Frontal cortex (tissue), 3 donors: ENCODE measurements at regions not wholly inside any gene's neighbourhood (a gene's known extent, or its start where the extent isn't known, plus 50 kb on each side); places are given as distances from the start of the nearest gene placed in this dataset.
A peak's percentile ranks its signal among the peaks of the same experiment; 100 is the strongest.

Experiments
- DNase-seq, 2 donors: peaks; one replicate each; pipeline ENCODE4 v3.0.0; 2012; ENCODE audit warnings: low spot score in 2 of 2
- FAIRE-seq: peaks from 2 replicates; lab custom pipeline; 2012; peaks lifted over from hg19 to GRCh38; lab: Jason Lieb, UNC
- donor health status: control.
- donor health status: control.
- donor health status: control.

DNA sequence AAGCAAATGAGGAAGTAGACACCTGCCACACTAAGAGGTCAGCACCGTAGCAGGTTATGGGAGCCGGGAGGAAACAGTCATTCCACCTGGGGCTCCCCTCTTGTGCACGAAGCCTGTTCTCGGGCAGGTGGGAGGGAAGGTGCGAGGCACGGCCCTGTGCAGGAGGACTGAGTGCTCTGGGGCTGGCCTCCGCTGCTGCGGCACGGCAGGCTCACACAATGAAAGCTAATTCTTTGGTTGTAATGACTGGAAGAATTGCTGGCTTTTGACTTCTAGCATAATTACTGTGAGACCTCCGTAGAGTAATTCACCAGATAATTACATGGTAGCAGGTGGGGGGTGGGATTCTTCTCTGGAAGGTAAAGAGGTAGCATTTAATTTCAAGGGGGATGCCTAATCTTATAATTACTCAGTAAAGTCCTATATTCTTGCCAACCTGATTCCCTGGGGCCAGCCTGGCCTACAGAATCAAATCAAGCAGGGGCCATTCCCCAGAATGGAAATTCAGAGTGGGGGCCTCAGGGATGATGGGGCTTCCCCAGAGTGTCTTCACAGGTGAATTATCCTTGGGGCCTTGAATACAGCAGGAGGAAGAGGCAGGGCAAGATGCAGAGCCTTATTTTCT lies 129.1 kb downstream of the TPRA1 start:
- FAIRE-seq (no peak), DNase-seq (no peak)

- DNase-seq (no peak), FAIRE-seq (no peak)
Observed at GRCh38 chr3:127459891-127460290, 130.6 kb downstream of the TPRA1 start.

- DNase-seq (no peak), FAIRE-seq (no peak)
Observed at GRCh38 chr3:127458696-127459604, 131.6 kb downstream of the TPRA1 start.

DNA sequence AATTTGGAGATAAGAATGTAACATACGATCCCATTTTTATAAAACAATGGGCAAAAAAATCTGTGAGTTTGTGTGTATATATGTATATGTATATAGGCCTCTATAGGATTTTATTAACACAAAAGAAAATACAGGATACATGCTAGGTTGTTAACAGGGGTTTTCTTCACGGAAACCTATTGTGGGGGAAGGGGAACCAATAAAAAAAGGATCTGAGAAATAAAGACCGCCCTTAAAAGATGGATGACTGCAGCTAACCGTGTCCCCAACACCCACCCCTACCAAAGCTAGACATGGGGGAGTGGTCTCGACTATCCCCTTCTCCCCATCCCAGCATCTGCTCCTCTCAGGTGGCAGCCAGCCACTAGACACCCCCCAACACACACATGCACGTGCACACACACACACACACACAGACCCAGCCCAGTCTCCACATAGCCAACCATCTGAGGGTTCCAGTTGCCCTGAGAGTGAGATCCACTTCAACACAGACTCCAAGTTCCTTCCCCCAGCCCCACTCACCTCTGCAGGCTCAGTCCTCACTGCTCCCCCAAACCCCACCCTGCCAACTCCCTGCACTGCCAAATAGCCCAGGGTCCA lies 132.9 kb downstream of the TPRA1 start:
- DNase-seq, result no peak
- FAIRE-seq, result no peak

- DNase-seq (peak in 1 of 2 donors; percentile 43), FAIRE-seq (no peak)
Observed at GRCh38 chr3:127457094-127457475, 133.4 kb downstream of the TPRA1 start.

DNA sequence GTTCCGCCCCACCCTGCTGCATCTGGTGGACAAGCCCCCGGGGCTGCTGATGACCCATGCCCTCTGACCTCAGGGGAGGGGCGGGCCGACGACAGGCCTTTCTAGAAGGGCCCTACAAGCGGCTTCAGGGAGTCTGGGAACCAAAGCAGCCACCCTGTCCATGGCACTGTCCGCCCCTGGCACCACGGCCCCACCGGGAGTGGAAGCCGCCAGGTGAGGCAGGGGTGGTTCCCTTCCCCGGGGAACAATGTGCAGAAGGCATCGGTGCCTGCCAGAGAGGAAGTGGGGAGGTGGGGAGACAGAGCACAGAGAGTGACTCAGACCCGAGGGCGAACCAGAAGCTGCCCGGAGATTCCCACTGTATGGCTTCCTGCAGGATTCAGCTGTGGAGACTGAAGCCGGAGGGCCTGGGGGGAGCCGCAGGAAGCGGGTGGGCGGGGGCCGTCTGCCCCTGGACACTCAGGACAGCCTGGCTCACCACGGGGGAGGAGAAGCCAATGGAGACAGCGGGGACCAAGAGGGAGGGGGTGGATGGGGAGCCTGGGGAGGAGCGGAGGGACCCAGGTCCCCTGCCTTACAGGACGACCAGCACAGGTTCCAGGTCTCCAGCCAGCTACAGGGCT lies 134.0 kb downstream of the TPRA1 start:
- FAIRE-seq, result no peak
- no peak for DNase-seq

GRCh38 chr3:127455541-127456450 lies 134.7 kb downstream of the TPRA1 start:
- DNase-seq, result peak; percentile 80 to 88
- no peak for FAIRE-seq

GRCh38 chr3:127454968-127455367 lies 135.6 kb downstream of the TPRA1 start:
- DNase-seq (no peak), FAIRE-seq (no peak)

DNA sequence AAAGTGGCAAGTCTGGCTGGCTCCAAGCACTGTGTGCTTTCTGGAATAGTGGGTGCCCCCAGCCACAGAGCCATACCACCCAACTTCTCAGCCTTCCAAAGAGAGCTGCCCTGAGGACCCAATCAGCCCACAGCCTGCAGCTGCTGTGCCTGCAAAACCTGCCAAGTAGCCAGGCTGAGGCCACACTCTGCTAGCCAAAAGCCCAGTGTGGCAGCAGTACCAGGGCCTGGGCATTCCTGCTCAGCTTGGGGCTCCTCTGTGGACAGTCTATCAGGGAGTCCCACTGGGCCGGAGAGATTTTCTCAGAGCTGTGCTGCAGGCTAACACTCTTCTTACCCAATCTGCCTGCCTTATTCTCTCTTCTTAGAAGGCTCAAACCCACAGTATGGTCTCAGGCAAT lies 136.5 kb downstream of the TPRA1 start:
- no peak for DNase-seq
- no peak for FAIRE-seq

DNA sequence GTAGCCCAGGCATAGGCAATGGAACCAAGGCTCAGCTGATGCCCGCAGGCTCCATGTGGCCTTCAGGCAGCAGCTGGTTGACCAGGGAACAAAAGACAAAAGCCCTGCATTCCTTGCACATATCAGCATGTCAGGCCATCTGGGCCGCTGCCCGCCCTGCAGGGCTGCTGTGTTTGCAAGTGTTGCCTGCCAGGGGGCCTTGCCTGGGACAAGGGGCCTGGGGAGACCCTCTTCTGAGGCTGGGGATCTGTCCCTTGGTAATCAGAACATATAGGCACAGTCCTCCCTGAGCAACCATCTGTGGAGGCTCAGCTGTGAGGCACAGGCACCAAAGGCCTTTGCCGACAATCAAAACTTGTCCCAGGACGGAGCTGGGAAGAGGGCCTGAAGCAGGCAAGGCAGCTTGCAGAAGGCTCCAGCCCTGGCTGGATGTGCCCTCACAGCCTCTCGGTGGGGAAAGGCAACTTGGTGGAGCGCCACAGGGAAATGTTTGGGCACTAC lies 138.2 kb downstream of the TPRA1 start:
- no peak for DNase-seq
- FAIRE-seq, result no peak

GRCh38 chr3:127451321-127451720 lies 139.2 kb downstream of the TPRA1 start:
- DNase-seq (no peak), FAIRE-seq (no peak)

DNA sequence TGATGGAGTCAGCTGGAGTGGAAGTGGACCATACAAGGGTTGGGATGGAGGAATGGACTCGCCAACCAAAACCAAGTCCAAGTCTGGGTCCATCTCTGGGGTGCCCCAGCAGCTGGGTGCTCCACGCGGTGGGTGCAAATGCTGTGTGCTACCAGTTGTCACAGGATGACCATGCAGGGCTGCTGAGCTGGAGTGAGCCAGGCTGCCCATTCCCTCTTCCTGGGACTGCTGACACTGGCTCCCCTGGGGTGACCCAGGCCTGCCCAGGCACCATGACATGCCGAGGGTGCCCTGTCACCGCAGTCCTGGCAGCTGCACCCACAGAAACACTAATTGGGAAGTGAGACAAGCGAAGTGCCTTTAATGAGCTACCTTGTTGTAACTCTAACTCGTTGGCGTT lies 140.2 kb downstream of the TPRA1 start:
- no peak for FAIRE-seq
- no peak for DNase-seq

DNA sequence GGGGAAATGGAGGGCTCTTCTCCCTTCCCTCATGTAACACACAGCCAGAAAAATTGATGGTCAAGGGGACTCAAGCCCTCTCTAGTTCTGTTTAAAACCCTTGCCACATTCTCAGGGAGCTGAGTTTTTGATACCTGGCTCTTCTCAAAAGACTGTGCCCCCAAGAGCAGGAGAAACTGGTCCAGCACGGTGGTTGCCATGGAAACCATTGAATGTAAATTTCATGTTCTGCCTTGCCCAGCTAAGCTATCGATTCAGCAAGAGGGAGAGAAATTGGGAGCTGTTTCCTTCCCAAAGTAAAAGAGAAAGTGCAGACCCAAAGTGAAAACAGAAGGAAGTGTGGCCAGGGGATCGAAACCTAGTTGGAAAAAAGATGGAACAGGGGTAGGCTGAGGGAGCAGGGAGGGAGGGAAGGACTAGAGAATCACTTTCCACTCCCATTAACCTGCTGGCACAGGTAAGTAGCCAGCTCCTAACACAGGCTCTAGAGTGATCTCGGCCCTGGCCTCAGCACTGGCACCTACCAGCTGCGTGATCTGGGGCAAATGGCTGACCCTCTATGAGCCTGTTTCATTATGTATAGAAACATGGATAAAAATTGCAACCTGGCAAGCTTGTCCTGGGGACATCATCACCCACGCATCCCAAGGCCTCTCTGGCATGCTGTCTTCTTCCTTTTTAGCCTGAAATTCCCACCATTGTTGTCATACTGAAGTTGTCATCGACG lies 140.9 kb downstream of the TPRA1 start:
- DNase-seq, result no peak
- FAIRE-seq, result no peak

DNA sequence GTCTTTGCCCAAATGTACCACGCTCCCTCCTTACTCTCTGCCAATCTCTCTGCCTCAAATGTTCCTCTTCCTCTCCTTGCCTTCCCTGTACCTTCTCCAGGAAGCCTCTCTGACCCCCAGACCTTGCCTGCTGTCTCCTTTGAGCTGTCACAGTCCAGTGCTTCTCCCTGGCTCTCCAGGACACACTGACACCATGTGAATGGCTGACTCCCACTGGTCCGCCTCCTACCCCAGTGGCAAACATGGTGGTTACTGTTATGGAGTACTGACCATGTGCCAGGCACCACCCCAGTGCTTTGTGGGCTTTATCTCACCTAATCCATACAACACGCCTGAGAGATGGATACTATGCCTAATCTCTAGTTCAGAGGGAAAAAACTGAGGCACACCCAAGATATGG lies 141.9 kb downstream of the TPRA1 start:
- DNase-seq, result no peak
- FAIRE-seq, result no peak

GRCh38 chr3:127448161-127448561 lies 142.4 kb downstream of the TPRA1 start:
- DNase-seq (no peak), FAIRE-seq (no peak)

GRCh38 chr3:127446756-127447155 lies 143.8 kb downstream of the TPRA1 start:
- no peak for DNase-seq
- FAIRE-seq, result no peak

GRCh38 chr3:127445581-127446343 lies 144.8 kb downstream of the TPRA1 start:
- DNase-seq, result no peak
- FAIRE-seq, result no peak

- DNase-seq, result no peak
- no peak for FAIRE-seq
Observed at GRCh38 chr3:127444761-127445160, 145.8 kb downstream of the TPRA1 start.
